Left lung (tissue), 4 donors: ENCODE measurements at regions not wholly inside any gene's neighbourhood (a gene's known extent, or its start where the extent isn't known, plus 50 kb on each side); places are given as distances from the start of the nearest gene placed in this dataset.
A peak's percentile ranks its signal among the peaks of the same experiment; 100 is the strongest.

ENCODE experiments used
- ATAC-seq: fragments of 200-7000 bp; cut with Tn5 transposase; one replicate; pipeline ENCODE4 v1.9.1; 2020; ENCODE audit warnings: moderate library complexity
- DNase-seq, 4 donors: peaks; one replicate each; pipeline ENCODE4 v3.0.0-alpha.2; 2013 to 2020
- H3K27ac ChIP-seq, 2 donors: fragments of 200-600 bp; sonication (generic) in 1 of 2; one replicate each; pipeline versions ENCODE4 v1.5.0 to v1.8.0; 2020 to 2021
- H3K27me3 ChIP-seq, 2 donors: fragments of 200-600 bp; sonication (generic) in 1 of 2; one replicate each; pipeline versions ENCODE4 v1.5.0 to v1.8.0; 2020 to 2021
- H3K36me3 ChIP-seq, 2 donors: fragments of 200-600 bp; sonication (generic) in 1 of 2; one replicate each; pipeline versions ENCODE4 v1.5.0 to v1.8.0; 2020 to 2021
- H3K4me1 ChIP-seq, 2 donors: fragments of 200-600 bp; one replicate each; pipeline ENCODE4 v1.8.0; 2021
- H3K4me3 ChIP-seq, 2 donors: fragments of 200-600 bp; sonication (generic) in 1 of 2; one replicate each; pipeline versions ENCODE4 v1.5.0 to v1.8.0; 2020 to 2021; ENCODE audit warnings: mild to moderate bottlenecking in 1 of 2
- H3K9me3 ChIP-seq, 2 donors: fragments of 200-600 bp; sonication (generic) in 1 of 2; one replicate each; pipeline versions ENCODE4 v1.5.0 to v1.8.0; 2020 to 2021
- intact Hi-C, 2 donors: fragments of 100-400 bp; cut with DNase I; formaldehyde crosslinking; loops; one replicate each; pipeline versions ENCODE4 v1.11.2 to v1.14.2; 2022
- TF ChIP-seq, protein P1 (sequence below), 2 donors: fragments of 200-600 bp; sonication (generic) in 1 of 2; IDR thresholded peaks; one replicate each; pipeline versions ENCODE4 v1.5.0 to v1.8.0; 2021; ENCODE audit warnings: antibody characterized with exemption in 2 of 2
- donor health status: DM: no; HTN: yes; CAD: no.
- donor health status: DM: no; HTN: no; CAD: no.

DNA sequence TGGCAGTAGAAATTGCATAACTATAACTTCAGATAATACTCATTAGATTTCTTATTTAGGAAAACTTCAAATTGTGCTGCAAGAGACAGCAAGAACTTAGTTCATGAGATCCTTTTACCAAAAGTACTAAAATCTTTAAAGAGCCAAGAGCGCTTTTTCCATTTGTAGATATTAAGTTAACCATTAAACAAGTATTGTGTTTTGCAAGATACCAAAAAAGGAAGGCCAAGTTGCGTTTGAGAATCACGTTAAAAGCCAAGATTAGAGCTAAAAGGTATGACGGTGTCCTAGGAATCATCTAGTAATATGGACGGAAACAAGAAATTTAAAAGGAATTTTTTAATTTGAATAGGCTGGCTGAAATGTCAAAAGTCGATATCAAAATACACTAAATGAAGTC lies 361.3 kb upstream of the LYPLAL1 start:
- intact Hi-C loops: no loop called here
- H3K27ac ChIP-seq: no peak overlapping the region
- H3K4me1 ChIP-seq: no peaks in the 10 kb centered on the region
- DNase-seq: no peak
- TF ChIP-seq, protein P1, sequence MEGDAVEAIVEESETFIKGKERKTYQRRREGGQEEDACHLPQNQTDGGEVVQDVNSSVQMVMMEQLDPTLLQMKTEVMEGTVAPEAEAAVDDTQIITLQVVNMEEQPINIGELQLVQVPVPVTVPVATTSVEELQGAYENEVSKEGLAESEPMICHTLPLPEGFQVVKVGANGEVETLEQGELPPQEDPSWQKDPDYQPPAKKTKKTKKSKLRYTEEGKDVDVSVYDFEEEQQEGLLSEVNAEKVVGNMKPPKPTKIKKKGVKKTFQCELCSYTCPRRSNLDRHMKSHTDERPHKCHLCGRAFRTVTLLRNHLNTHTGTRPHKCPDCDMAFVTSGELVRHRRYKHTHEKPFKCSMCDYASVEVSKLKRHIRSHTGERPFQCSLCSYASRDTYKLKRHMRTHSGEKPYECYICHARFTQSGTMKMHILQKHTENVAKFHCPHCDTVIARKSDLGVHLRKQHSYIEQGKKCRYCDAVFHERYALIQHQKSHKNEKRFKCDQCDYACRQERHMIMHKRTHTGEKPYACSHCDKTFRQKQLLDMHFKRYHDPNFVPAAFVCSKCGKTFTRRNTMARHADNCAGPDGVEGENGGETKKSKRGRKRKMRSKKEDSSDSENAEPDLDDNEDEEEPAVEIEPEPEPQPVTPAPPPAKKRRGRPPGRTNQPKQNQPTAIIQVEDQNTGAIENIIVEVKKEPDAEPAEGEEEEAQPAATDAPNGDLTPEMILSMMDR (IDR thresholded peaks at IDR 0.05): no peak
- H3K4me3 ChIP-seq: no peak overlapping the region
- no peak for ATAC-seq
- H3K36me3 ChIP-seq: no peaks in the 10 kb centered on the region
- H3K27me3 ChIP-seq: no peaks in the 10 kb centered on the region
- H3K9me3 ChIP-seq: no peaks in the 10 kb centered on the region

DNA sequence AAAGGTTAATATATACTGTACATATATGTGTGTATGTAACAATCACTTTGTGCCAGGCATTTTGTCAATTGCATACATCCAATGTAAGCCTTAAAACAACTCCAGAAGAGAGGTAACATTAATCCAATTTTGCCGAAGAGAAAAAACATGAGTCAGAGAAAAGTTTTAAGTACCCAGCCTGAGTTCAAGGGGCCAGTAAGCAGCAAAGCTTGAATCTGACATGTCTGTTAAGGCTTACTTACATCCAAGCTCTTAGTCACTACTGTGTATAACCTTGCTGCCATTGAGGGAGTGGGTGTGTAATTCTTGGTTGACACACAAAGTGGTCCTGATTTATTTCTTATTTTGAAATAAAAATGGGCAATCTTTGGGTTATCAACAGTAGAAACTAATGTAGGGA lies 360.4 kb upstream of the LYPLAL1 start:
- no peak for ATAC-seq
- no peaks in the 10 kb centered on the region for H3K27me3 ChIP-seq
- intact Hi-C loops: no loop called here
- no peak overlapping the region for H3K27ac ChIP-seq
- no peaks in the 10 kb centered on the region for H3K4me1 ChIP-seq
- TF ChIP-seq, protein P1 (IDR thresholded peaks at IDR 0.05): no peak
- no peaks in the 10 kb centered on the region for H3K36me3 ChIP-seq
- H3K4me3 ChIP-seq: no peak overlapping the region
- no peak for DNase-seq
- no peaks in the 10 kb centered on the region for H3K9me3 ChIP-seq

- TF ChIP-seq, protein P1 (IDR thresholded peaks at IDR 0.05): no peak
- no peaks in the 10 kb centered on the region for H3K9me3 ChIP-seq
Observed at GRCh38 chr1:218815076-218815475, 358.6 kb upstream of the LYPLAL1 start.

DNA sequence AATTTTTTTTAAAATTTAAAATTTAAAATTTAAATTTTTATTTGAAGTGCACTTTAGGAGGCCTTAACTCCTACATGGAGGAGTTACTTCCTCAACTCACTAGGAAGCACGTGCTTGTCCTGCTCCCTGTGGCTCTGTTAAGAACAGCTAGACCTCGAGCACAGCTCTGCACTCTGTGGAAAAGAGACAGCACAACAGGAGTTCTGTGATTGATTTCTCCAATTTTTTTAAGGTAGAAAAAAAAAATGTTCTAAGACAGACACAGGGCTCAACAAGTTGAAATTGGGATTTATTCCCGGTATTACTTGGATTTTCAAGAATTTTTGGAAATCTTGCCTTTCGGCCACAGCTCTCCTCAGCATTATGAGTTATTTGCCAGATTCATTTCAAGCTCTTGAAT lies 356.6 kb upstream of the LYPLAL1 start:
- TF ChIP-seq, protein P1 (IDR thresholded peaks at IDR 0.05): no peak
- Histone ChIP-seq H3K4me1 (no peaks in the 10 kb centered on the region), H3K27ac (no peak overlapping the region), H3K36me3 (no peaks in the 10 kb centered on the region), H3K4me3 (no peak overlapping the region), H3K9me3 (no peaks in the 10 kb centered on the region), H3K27me3 (no peaks in the 10 kb centered on the region)
- intact Hi-C loops: no loop called here
- DNase-seq (no peak), ATAC-seq (no peak)

More at GRCh38 chr1:218815076-218815475, 358.6 kb upstream of the LYPLAL1 start:
- H3K27ac ChIP-seq: no peak overlapping the region
- DNase-seq (no peak), ATAC-seq (no peak)
- no peak overlapping the region for H3K4me3 ChIP-seq
- no peaks in the 10 kb centered on the region for H3K27me3 ChIP-seq
- no peaks in the 10 kb centered on the region for H3K36me3 ChIP-seq
- H3K4me1 ChIP-seq: no peaks in the 10 kb centered on the region
- intact Hi-C loops: no loop called here

- H3K27ac ChIP-seq: no peak overlapping the region
- TF ChIP-seq, protein P1 (IDR thresholded peaks at IDR 0.05): no peak
- no peaks in the 10 kb centered on the region for H3K4me1 ChIP-seq
- ATAC-seq (no peak), DNase-seq (peak in 3 of 4 donors; percentile 25 to 50 (median 36))
- no peaks in the 10 kb centered on the region for H3K9me3 ChIP-seq
- H3K36me3 ChIP-seq: no peaks in the 10 kb centered on the region
- intact Hi-C loops: no loop called here
- H3K4me3 ChIP-seq: no peak overlapping the region
- H3K27me3 ChIP-seq: no peaks in the 10 kb centered on the region
Observed at GRCh38 chr1:218817691-218818465, 355.8 kb upstream of the LYPLAL1 start.
